HK-2 (cell line): ENCODE measurements at regions not wholly inside any gene's neighbourhood (a gene's known extent, or its start where the extent isn't known, plus 50 kb on each side); places are given as distances from the start of the nearest gene placed in this dataset.

Experiments used
- DNase-seq: peaks from one replicate; pipeline ENCODE4 v3.0.0-alpha.2; 2018; ENCODE audit not compliant: unreplicated experiment

DNA sequence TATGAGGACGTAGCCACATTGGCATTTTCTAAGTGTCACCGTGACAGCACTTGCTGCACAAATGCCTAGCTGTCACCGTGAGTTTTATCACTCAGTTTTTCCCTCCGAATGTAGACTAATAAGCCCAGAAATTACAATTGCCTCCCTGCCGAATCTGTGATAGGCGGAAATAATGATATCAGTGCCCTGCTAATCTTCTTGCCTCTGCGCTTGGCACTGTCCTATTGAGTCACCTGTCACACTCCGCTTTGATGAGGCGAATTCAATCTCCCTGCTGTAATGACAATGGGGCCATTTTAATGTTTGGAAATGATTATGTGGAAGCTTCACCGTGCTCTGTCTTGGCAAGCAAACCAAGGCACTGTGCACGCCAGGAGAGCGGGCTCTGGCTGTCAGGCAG, 112.8 kb downstream of the LINC00237 start:
- DNase-seq = no peak

DNA sequence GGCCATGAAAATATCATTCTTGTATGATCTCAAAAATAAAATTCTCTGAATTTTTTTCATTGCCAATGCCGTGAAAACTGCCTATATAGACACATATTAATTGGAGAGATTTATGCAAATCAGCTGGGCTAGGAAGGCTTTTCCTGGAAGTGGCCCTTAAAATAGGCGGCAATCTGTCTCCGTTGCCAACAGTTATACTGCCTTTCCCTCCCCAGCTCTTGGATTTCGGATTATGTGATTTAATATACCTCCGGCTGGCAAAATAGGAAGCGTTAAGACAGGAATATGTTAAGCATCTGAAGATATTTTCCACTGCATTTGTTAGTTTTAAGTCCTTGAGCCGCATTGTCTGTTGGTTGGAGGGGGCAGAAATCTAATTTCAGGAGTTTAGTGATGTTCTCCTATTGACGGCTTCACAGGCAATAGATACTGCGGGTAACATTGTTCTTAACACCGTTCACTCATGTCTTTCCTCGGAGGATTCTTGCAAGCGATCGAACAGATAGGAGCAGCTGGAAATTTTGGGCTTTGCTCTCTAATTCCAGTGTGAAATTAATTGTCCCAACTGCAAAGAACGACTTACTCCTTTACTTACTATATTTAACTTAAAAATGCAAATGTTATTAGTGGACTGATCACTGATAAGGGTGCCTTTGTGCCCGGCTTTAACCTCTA, 113.3 kb downstream of the LINC00237 start:
- no peak for DNase-seq

DNA sequence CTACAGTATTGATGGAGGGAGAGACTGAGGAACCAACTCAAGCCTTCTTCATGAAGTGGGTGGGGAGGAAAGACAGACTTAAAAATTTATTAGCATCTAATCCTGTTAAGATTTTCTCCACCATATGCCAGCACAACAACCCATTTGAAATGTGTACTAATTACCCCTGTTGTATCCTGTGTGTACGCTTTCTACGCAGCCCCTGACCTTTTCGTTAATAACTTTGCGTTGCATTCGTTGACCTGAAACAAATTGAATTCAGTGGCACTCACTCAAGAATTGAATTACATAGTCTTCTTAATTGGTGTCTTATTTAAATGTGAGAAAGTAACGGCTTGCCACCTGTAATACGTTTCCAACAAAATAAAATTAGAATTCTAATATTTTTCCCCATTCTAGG, 113.9 kb downstream of the LINC00237 start:
- DNase-seq = no peak

DNA sequence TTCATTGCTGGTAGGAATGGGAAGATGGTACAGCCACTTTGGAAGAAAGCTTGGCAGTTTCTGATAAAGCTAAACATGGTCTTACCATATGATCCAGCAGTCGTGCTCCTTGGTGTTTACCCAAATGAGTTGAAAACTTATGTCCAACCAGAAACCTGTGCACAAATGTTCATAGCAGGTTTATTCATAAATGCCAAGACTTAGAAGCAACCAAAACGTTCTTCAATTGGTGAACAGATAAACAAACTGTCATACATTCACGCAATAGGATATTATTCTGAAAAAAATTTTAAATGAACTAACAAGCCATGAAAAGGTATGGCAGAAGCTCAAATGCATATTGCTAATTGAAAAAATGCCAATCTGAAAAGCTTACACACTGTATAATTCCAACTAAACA, 117.1 kb downstream of the LINC00237 start:
- DNase-seq = no peak

DNA sequence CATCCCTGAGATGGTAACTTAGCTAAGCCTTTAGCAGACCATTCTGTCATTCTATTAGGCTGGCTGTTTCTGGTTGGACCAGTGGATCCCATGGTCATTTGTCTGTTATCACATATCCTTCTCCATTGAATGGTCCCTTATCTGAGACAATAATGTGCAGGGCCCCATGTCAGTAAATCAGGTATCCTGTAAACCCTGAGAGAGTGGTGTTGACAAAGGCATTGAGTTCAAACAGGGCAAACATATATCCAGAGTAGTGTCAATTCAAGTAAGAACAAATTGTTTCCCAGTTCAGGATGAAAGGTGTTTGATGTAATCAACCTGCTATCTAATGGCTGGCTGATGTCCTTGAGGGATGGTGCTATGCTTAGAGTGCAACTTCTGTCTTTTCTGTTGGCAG, 126.2 kb downstream of the LINC00237 start:
- DNase-seq = no peak

DNA sequence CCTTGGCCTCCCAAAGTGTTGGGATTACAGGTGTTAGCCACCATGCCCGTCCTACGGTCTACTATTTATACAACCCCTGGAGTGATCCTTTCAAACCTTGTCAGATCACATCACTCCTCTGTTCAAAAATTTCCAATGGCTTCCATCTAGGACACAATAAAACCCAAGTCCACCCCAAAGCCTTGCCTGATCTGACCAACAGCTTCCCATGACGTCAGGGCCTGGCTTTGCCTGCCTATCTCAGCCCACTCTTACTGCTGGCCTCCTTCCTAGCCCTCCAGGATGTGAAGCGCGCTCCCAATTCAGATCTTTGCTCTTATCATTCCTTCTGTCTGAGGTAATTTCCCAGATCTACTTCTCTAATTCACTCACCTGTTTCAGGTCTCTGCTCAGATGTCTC, 128.4 kb downstream of the LINC00237 start:
- no peak for DNase-seq

DNA sequence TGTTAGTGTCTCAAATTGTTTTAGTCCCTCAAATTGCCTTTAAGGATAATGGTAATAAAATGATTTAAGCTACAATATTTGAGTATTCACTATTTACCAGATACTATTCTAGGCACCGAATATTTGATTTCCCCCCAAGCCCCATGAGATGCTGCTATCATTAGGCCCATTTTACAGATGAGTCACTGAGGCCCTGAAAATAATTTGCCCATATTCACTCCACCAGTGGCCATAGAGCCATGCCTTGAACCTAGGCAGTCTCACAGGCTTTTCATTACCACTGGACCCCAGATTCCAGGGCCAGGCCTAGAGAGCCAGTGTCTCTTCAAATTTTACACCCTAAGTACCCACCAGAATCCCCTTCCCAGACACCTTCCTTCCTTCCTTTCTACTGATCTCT, 133.7 kb downstream of the LINC00237 start:
- DNase-seq = no peak

DNA sequence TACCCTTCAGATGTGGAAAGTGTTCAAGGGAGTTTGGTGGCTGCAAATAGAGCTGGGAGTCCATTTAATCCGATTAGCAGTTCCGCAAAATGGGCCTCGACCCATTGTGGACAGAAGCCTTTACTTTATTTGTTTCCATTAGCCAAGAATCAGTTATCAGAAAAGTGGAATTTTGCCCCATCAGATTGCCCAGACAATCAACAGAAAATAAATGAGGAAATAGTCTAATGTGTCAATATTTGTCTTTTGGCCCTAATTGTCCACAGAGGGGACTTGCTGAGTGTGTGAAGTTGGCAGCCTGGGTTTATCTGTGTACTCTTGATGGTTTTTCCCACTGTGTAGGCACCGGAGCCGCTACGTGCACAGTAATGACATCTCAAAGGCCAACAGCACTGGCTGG, 134.3 kb downstream of the LINC00237 start:
- no peak for DNase-seq

DNA sequence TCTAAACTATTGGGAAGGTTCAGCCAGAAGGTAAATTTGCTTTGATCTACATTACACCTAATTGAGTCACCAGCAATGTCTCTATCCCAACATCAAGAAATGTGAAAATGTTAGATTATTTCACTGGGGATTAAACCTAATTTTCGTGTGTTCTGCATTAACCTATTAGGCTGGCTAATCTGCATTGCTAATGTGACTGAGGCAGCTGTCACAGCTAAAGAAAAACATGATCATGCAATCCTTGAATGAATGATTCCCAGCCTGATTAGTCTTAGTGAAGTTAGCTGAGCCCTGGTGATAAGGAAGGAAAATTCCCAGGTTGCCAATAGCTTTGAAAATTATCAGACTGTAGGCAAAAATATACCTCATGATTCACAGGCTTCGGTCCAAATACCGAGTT, 135.3 kb downstream of the LINC00237 start:
- DNase-seq = no peak

DNA sequence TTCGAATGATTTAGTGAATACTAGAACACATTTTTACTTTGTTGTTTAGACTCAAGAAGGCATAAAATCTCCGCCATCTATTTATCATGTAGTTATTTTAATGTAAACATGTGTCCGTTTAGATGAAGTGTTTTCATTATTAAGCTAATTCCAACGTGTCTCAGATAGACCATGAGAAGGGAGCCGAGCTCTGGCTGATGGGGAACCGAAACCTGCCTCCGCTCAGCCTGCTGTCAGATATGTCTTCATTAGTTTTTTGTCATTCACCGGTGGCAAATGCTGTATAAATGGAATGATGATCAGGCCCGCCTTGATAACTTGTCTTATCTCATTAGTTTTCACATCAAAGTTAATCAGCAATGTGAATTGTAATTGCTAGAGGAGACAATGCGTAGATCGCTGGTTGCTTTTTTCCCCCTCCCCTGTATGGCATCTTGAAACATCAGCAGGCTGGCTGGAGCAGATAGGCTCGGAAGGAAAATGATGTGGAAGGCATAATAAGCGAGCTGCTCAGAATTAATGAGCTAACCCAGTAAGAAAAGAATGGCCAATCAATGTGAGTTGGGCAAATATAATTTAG, 136.4 kb downstream of the LINC00237 start:
- no peak for DNase-seq

DNA sequence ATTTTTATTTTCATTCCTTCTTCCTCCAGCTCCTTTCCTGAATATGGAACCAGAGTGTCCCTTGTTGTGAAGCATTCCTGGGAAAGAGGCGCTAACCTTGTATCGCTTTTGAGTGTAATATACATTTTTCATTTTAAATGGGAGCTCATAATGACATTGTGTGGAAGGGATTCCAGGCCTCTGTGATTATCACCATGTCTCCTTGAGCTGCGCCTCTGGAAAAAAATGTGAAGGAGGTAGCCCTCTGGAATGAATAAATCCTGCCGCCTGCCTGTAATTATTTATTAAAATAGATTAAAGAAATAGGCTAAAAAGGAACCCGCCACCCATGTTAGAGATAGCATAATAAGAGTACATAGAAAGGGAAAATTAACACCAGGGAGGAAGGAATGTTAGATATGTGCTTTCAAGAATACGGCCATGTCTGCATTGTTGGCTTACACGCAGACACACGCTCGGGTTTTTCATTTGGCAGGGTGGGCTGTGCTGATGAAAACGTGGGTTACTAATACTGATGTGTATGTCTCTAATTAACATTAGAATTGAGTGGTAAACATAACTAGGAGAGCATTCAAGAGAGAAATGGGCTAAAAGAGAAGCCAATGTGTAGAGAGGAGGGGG, 138.5 kb downstream of the LINC00237 start:
- no peak for DNase-seq

DNA sequence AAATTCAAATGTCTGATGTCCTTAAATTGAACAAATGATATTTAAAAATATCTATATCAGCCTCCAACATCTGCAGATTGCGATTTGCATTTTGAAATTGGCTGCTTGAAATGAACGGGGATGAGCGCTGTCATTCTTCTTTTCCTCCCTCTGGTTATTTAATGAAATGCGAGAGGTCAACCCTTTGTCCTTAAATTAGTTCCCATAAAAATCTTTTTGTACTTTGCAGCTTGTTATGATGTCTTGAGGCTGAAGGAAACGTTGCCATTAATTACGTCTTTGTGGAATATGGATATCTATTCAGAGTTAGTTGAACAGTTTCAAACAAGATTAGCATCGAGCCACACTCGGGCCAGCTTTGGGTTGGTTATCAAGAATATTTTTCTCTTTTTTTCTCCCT, 140.0 kb downstream of the LINC00237 start:
- DNase-seq = no peak

DNA sequence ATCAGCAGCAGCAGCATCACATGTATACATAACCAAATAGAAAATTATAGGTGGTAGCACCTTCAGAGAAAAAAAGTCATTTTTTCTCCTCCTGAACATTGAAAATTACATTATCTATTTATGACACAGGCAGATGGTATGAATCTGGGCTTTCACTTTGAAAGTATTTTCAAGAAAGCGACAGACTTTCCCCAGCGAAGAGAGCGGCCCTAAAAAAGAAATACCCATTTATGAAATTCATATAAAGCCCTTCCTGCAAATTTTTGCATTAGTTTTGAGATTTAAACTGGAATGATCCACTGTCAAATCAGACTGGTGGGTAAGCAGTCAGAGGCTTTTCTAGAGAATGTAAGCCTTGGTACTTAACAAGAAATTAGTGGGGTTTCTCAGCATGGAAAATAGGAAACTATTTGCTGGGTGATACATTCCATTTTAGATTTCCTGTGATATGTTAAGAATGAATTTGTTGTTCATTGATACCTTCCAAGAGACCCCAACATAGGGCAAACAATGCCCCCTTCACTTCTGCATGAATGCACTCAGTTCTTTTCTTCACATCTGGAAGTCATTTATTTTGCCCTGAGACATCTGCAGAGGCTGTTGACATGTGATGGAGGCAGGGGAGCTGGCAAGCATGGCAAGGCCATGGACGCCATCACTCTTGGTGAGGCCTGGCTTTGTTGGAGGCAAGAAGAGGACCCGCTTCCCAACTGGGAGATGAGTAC, 147.0 kb downstream of the LINC00237 start:
- no peak for DNase-seq

DNA sequence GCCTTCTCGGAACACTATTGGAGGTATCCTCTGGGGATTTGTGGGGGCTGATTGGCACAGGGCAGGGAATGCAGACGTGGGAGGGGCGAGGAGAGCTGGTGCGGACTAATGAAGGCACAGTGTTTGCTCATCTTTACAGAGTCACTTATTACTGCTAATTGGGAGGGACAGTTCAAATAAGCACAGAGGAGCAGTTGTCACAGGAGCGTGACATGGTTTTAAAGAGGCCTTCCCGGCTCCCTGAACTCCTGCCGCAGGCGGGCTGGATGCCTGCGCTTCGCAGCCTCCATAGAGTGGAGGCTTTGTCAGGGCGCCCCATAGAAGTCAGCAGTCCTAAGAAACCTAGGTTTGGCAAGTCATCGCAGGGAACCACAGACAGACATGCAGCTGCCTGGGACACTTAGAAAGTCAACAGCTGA, 149.6 kb downstream of the LINC00237 start:
- DNase-seq = no peak

DNA sequence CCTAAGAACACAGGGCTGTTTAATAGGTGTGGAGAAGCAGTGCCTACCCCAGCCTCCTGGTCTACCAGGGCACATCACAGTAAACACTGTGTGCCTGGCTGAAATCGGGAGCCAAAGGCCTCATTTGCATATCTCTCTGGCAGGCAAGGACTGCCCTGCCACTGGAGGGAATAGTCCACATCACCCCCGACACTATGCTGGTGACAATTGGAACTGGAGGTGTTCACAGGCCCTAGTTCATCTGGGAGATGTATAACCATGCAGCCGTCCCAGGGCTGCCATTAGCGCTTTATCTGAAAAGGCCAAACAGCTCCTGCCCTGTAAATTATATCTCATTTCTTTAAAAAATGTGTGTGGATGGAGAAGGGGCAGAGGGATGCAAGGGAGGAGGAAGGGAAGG, 150.3 kb downstream of the LINC00237 start:
- no peak for DNase-seq

DNA sequence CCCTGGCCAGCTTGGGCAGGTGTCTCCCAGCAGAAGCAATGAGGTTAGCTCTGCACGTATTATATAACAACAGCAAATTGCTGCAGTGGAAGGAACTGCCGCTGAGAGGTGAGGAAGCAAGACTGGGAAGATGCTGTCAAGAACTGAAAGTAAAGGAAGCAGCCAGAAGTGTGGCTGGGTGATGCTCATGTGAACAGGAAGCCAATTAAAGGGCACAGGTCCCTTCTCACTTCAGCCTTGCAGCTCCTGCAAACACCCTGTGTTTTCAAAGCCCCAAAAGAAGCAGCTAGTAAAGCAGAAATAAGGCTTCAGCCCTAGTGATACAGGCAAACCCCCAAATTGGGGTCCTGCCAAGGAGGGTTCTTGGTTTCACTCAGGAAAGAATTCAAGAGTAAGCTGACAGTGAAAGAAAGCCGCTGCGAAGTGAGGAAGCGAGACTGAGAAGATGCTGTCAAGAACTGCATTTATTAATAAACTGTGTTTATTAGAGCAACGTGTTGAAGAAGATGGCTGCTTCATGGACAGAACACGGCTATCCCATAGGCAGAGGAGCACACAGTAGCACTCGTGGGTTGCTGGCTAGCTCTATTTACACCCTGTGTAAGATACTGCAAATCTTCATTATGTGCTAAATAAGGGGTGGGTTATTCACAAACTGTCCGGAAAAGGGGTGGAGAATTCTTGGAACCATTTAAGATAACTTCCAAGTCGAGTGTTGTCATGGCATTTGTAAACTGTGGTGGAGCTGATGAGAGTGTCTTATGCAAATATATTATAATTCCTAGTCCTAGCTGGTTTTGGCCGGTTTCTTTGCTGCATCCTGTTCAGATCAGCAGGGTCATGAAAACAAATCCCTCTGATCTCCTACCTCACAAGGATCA, 152.2 kb downstream of the LINC00237 start:
- DNase-seq = no peak

DNA sequence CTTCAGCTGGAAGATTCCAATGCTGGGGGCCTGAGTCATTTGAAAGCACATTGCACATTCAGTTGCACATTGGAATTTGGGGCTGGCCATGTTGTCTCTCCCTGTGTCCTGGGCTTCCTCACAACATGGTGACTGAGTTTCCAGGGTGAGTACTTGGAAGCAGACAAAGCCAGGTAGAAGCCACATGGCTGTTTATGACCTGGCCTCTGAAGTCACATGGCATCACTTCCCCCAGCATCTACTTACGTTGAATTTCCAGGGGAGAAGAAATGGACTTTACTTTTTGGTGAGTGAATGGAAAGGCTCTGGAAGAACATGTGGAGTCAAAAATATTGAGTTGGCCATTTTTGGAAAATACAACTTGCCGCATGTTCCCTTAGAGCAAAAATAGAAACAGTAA, 155.5 kb downstream of the LINC00237 start:
- DNase-seq = no peak

DNA sequence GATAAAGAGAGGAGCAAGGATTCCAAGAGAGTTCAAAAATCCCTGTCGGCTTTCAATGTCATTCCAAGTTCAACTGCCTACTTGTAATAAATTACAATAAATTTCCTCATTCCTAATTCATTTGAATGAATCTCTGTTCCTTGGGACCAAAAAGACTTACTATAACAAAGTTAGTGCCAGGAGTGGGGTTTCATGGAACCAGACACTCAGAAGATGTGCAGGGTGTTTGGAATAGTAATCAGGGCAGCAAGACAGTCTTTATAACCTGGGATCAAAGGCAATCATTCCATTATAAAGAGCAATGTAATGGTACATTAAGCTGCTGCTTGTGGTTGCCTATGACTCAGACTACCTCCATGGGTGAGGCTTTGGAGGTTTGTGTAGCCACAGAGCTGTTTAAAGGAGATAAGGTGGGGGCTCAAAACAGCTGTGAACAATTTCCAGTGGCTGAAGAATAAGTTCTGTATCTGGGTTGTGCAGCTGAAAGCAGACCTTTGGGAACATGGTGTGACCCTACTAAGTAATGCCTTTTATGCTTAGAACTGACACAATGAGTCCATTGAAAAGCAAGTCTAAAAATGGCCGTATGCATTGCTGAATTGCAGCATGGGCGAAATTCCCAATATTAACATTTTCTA, 159.9 kb downstream of the LINC00237 start:
- DNase-seq = no peak

DNA sequence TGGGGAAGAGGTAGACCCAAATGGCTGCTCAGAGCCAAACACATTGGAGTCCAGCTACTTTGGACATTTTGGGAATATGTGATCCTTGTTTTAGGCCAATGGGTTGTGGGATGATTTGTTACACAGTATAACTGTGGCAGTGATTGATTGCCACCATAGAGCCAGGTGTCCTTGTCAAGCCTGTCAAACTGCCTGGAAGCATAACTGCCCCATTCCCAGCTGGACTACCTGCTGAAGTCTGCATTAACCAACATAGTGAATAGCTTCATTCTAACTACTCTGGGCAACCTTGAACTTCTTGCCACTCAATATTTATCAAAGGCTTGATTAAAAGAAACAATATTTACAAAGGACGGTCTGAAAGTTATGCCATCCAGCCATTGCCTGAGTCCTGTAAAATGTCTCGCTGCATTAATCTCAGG, 164.7 kb downstream of the LINC00237 start:
- DNase-seq = no peak

DNA sequence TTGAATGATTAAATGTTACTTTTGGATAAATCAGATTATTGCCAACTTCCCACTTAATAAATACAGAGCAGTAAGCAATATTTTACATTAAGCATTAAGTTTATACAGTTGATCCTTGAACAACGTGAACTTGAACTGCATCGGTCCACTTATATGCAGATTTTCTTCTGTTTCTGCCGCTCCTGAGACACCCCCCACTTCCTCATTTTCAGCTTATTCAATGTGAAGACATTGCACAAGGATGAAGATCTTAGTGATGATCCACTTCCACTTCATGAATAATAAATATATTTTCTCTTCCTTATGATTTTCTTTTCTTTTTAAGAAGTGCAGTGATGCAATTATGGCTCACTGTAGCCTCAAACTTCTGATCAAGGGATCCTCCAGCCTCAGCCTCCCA, 167.2 kb downstream of the LINC00237 start:
- DNase-seq = no peak

DNA sequence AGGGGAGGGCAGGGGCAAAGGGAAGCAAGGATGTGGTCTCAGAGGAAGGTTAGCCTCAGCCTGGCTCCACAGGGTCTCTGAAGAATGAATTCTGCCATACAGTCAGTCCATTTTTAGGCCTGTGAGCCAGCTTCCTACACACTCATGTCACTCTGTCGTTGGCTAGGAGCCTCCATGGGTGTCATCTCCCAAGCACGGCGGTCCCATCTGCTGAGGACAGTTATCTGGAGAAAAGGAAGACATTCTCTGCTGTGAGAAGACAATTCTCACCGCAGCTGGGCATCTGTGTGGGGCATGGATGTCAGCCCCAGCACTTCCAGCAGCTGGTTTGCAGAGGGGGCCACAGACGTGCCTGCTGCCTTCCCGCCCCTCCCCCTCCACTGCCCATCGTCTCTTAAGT, 167.6 kb downstream of the LINC00237 start:
- DNase-seq = no peak
